Activated CD4-positive, alpha-beta T cell treated with anti-CD3 and anti-CD28 coated beads, Interleukin-2, amount 50 U/mL, for 1 hour (primary cell): ENCODE measurements at regions not wholly inside any gene's neighbourhood (a gene's known extent, or its start where the extent isn't known, plus 50 kb on each side); places are given as distances from the start of the nearest gene placed in this dataset.

ENCODE experiments used
- DNase-seq: peaks from one replicate; pipeline ENCODE4 v3.0.0-alpha.2; 2020

DNA sequence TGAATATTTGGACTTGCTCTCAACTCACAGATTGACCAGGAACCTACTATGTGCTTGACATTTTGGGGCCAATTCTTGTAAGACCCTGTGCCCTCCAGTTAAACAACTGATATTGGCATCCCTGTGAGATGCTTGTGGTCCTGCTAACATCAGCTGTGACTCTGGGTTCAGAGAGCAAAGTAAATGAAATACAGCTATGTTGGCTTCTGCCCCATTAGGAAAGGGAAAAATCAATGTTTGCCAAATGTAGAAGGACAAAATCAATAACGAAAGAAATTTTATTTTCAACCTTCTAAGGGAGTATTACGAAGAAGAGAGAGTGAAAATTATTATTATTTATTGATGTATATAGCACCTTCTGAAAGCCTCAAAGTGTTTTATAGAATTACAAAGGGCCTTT lies 266.9 kb upstream of the ARID1B start:
- no peak for DNase-seq

DNA sequence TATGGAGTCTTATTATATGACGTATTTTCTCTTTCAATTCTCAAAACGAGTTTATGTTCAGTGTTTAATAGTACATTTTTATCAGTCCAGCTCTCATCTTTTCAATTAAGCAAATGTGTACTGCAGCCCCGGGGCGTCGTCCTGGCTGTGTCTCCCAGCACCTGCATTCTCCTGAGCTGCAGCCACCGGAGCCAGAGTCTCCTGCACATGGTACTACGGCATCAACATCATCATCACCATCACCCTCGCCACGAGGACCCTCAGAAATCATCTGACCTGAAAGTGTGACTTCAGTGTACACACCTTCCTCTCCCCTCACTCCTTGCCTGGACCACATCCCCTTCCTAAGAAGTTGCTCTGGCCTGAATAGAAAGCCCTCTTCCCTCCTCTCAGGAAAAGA lies 267.7 kb upstream of the ARID1B start:
- no peak for DNase-seq

DNA sequence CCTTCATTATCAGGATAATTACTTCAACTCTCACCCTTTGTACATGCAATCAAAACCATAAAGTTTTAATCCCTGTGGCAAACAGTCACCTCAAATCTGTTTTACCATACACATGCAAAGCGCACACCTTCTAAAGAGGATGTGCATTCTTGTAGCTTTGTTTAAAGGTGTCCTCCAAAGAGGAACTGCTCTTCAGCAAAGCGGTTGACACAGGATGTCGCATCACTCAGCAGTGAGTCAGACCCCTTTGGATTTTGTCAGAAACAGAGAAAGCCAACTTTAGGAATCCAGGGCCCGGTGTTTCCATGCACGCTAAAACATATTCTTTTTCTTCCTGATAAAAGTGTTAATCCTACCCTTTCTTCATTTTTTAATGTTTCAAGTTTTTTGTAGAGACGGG lies 268.3 kb upstream of the ARID1B start:
- DNase-seq = no peak

DNA sequence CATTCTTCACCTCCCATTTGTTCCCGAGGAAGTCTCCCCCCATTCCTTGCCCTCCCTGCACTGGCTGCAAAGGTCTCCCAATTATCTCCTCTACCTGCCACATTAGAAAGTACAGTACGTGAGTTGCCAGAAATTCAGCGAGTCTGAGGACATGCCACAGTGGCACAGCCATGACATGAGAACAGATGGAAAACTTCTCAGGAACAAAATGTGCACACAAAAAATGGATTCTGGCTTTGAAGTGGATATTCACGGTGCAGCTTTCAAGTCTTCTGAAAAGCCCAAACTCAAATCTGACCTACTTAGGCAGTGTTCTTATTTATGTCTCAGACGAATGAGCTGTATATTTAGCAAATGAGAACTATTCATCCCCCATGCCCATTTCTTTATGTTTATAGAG lies 269.1 kb upstream of the ARID1B start:
- DNase-seq = no peak

DNA sequence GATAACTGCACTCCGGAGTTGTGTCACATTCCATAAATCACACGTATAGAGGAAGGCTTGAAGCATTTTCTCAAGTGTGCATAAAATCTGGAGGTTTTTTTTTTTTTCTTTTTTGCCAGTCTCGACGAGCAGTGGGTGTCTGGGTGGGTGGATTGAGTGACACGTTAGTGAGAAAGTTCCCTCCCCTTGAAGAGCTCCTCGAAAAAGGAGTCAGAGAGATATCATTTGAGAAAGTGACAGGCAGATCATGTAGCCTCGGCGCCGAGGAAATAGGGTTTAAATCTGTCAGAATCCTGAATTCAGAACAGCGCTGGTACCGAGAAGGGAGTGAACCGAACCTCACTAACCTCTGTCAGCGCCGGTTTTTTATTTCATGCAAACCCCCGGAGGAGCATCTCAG lies 269.5 kb upstream of the ARID1B start:
- DNase-seq = no peak

DNA sequence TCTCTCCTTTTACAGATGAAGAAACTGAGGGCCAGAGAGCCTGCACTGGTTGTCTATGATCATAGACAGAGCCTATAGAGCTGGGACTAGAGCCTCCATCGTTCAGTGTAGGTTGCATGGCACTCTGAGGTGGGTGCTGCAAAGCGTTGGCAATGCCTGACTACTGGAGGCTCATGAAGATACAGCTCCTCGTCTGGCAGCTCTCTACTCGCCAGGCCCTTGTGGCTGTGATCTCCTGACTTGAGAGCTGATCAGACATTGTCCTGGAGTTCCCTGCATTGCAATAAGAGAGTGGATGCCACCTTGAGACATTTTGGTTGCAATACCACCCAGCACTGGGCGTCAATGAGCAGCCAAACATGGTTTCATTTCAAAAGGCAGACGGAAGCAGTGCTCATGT lies 270.1 kb upstream of the ARID1B start:
- no peak for DNase-seq

DNA sequence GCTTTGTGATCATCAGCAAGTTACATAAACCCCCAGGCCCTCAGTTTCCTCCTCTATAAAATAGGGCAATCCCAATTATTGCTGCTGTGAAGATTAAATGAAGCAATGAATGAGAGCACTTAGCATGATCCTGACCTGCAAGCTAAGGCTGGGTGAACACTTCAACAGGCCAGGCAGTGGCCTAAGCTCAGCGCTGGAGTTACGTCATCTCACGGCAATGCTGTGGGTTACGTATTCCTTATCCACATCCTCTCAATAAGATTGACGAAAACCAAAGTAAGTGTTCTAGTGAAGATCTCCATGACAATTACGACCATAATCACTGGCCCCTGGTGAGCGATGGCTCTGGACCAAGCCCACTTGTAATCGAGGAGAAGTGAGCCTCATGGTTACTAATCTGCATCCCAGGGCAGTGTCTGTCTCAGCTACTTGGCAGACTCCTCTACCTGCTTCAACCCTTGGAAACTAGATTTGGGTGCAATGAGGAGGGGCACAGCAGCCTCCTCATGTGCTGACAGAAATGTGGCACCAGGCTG lies 274.1 kb upstream of the ARID1B start:
- DNase-seq = no peak

DNA sequence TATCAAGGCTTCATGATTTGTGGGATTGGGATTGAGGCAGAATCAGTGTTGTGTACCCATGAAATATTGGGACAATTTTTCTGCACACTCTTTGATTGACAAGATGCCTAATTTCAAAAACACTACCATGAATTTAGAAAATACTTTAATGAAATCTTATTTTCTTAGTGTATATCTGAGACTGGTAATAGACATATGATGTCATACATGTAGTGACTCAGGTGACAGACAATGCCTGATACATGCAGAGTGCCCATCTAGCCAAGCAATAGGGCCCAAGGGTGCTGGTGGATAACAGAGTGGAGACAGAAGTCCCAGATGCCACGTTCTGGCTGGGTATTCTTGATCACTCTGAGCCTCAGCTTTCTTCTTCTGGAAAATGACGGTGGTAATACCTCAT lies 279.6 kb upstream of the ARID1B start:
- DNase-seq = no peak

DNA sequence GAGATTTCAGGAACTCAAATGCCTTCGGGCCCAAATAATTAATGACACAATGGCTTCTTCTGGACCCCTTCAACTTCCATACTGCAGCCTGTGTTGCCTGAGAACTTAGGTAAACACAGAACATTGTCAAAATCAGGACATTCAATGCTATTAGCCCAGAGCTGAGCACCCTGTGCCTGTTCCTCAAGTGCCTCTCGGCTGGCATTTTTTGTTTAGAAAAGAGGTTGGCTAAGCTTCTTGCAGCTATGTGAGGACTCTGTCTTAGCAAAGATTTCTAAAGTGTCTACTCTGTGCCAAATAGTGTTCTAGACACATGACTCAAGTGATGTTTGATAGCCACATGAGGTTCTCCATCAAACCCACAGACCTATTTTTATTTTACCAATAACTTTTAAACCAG lies 289.3 kb upstream of the ARID1B start:
- no peak for DNase-seq

DNA sequence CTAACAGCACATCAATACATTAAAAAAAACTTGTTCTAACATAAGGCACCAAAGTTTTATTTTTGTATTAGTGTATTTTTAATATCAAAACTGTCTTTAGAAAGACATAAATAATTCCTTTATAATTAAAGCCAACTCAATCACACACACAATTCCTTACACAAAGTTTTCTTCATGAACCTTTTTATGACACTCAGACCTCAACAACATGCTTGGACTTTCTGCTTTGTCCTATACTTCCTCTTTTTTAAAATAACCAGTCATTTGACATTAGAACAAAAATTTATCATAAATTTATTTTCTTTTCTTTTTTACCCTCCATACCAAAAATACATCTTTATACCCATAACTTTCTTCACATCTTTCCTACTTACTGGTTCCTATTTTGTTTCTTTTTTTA lies 292.0 kb upstream of the ARID1B start:
- no peak for DNase-seq

DNA sequence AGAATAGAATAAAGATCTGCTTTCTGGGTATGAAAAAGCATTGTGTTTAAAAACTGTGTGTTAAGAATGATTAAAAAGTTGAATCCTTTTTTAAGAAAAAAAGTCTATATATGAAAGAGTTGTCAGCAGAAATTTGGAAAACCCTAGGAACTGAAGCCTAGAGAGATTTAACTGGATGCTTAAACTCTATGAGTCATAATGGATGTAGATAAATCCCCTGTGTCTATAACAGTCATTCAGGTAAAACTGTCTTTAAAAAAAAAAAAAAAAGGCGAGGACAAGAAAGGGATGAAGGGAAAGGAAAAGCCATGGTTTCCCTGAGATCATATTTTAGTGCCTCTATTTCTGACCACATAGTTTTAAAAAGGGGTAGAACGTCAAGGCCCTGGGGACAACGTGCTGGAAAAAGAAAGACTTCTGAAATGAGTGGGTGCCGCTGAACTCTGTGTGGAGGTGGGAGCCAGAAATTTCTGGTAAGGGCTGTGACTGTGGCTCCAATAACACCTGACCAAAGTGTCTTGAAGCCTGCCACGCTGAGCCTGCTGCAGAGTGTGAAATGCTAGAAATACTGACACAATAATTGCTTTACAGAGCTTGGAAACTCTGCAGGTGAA lies 302.6 kb upstream of the ARID1B start:
- no peak for DNase-seq

DNA sequence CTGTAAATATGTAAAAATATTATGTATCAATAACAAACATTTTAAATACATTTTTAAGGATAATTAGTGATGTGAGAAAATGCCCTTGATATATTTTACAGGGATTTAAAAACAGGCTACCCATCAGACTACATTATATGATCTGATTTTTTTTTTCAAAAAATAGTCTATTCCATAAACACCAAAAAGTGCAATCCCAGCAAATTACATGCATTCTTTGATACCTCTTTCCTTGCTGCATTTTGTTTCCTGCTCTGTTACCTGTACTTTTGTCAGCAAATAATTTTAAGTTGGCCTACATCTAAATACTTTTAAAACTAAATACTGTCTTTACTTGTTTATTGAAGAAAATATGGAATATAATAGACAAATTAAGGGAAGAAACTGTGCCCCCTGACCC lies 306.2 kb upstream of the ARID1B start:
- no peak for DNase-seq

DNA sequence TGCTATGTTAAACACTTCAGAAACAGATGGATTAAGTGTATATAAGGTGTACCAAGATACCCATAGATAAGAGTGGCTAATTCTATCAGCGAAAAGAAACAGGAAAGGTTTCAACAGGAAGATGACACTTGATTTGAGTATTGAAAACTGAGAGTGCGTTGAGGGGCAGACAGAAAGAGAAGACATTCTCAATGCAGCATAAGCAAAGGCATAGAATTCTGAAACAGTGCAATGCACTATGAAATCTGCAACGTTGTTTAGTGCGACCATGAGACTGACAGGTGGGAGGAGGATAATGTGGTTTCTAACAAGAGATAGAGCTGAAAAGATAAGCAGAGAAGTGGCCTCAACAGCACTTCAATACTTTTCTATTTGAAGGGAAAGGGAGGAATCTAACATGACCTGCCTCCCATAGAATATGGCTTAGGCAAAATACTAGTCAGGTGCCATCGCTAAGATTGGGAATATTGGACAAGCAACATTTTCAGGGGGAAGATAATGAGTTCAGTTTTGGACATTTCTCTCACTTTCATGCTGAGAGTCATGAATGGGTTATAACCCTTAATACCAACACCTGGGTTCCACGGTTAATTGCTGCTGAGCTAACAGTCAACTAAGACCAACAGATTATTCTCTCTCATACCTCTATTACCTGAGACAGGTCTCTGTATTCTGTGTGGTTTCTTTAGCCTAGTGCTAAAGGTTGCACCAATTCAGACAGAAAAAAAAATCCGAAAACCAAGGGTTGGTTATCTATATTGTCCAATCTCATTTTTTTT lies 312.9 kb upstream of the ARID1B start:
- no peak for DNase-seq

DNA sequence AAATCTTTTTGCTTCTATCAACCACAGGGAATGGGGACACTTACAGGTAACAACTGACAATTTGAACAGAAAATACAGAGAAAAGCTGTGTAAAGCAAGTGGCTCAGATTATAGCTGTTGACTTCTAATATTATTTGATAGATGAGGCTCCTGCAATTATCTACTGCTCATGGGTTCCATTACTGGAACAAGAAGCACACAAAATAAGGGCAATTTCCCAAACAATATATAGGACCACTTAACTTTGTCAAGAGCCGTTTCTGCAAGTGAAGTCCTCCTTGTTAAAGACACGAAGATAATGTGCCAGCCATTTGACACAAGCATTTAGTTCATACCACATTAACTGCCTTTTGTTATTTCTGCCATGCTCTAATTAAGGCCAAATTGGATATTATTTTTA lies 315.5 kb upstream of the ARID1B start:
- no peak for DNase-seq

DNA sequence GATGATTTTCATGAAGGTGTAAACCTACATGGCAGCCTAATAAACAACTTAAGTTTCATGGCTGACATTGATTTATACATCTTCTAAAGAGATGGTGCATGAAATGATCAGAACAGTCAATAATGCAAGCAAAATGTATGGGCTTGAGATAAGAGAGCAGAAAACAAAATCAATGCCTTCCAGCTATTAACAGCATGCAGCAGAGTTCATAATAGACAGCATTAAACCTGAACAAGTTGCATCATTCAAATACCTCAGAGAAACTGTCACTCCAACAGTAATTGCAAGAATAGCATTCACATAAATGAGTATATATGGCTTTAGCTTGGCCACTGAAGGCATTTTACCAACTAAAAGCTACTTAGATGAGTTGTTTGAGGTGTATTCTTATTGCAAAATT lies 319.6 kb upstream of the ARID1B start:
- no peak for DNase-seq

DNA sequence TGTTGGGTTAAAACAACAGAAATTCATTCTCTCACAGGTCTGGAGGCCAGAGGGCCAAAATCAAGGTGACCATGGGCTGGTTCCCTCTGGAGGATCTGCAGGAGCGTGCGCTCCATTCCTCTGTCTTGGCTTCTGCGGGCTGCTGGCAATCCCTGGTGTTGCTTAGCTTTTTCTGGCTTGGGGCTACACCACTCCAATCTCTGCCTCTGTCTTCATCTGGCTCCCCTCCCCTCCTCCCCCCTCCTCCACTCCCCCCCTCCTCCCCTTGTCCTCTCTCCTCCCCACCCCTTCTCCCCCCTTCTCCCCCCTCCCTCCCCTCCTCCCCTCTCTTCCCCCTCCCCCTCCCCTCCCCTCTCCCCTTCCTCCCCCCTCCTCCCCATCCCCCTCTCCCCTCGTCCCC lies 321.3 kb upstream of the ARID1B start:
- DNase-seq = no peak

DNA sequence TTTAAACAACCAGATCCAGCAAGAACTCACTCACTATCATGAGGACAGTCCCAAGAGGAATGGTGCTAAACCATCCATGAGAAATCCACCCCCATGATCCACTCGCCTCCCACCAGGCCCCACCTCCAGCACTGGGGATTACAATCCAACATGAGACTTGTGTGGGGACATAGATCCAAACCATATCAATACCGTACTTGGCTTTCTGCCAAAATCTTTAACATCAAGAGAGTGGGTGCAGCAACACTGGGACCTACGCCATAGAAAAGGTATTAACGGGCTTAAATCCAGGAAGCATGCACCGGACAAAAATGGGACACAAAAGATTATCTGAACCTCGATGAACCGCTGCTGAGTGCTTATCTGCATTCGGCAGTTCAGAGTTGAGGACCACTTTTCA lies 322.3 kb upstream of the ARID1B start:
- DNase-seq = no peak

DNA sequence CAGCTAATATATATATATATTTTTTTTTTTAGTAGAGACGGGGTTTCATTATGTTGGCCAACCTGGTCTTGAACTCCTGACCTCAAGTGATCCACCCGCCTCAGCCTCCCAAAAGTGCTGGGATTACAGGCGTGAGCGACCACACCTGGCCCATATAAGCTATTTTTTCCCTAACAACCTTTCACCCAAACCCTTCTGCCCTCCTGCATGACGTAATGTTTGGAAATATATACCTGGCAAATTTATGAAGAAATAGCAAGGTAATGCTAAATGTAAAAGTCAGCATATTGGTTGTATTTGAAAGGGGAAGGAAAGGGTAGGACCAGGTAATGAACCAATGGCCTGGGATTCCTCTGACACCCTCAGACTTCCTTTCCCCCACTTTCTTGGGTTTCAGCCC lies 325.5 kb upstream of the ARID1B start:
- no peak for DNase-seq

DNA sequence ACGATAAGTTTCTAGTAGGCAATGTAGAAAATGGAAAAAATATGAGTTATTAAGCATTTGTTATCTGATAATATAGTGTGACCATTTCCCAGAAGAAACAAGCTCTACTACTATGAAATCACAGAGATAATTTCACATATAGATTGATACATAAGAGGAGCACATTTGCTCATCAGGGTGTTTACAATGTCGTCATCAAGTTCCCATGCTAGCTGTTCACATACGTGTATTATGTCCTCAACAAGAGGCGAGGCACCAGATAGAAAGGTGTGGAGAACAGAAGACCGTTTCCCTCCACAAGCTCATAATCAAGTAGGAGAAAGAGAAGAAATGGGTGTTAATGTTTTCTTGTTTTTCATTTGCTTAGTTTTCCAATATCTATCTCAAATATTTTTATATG lies 326.1 kb upstream of the ARID1B start:
- DNase-seq = no peak

DNA sequence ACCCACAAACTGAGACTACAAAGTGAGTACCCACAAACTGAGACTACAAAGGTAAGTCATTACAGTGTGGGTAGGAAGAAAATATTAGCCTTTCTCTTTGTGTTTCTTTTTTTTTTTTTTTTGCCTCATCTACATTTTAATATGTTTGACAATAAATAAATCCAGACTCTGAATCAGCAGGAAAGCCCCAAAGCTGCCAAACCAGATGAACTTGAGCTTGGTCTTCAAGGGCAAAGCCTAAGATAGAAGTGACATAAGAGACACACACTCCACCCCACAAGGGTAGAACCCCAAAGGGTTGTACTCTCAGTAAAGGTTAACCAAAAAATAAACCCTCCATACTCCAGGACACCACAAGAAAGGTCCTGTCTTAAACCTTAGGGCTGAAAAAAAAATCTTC lies 326.8 kb upstream of the ARID1B start:
- no peak for DNase-seq

DNA sequence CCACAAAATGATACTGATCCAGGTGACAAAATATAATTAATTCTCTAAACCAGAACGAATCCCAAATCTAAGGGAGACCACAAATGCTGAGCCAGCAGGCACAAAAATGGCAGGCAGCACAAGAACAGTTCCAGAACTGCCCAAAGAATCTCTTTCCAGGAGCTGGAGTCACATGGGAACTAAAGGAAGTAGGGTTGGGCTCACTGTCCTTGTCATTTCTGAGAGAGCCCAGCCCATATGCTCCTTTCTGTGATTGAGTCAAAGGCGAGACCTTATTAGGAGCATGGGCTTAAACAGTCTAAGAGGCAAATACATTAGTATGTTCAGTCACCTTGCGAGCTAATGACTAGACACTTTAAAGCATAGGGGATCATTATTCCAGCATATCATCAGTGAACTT lies 327.6 kb upstream of the ARID1B start:
- DNase-seq = no peak

DNA sequence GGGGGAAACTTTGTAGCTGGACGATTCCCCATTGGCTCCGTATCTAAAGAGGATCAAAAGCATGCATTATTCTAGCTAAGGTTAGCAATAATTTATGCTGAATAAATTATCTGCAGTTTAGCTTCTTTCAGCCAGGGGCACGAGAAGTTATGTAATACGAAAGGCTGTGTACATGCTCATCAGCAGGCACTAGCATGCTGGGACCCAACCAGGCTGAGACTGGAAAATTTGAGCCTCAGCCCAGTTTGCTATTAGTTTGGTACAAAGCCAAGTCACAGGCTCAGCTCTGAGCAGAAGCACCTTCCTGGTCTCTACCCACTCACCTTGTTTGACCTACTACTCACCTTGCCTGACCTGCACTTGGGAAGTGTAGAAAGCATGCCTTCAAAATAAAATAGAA lies 328.1 kb upstream of the ARID1B start:
- DNase-seq = no peak

DNA sequence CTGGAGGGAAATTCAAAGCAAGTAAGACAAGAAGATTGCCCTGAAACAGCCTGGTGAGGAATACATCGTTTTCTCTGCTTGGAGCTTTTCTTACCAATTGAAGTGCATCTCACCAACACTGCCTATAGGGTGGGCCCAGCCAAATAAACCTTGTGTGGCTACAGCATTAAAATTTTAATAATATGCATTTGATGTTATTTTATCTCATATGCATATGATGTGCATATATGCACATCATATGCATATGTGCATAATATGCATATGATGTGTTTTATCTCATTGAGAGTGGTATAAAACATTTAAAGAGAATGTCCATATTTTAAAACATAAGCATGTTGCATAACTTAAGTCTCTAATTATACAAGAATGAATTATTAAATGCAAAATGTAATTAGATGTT lies 328.6 kb upstream of the ARID1B start:
- no peak for DNase-seq

DNA sequence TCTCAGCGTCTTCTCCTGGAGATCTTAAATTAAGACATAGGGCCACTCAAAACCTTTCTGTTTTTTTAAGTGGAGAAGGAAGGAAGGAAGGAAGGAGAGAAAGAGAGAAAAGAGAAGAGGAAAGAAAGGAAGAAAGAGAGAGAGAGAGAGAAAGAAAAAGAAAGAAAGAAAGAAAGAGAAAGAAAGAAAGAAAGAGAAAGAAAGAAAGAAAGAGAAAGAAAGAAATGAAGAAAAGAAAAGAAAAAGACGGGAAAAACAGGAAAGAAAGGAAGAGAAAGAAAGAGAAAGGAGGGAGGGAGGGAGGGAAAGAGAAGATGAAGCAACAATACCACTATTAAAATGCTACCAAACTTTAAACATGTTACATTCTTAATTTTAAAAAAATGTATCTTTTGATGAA lies 336.5 kb upstream of the ARID1B start:
- DNase-seq = no peak

DNA sequence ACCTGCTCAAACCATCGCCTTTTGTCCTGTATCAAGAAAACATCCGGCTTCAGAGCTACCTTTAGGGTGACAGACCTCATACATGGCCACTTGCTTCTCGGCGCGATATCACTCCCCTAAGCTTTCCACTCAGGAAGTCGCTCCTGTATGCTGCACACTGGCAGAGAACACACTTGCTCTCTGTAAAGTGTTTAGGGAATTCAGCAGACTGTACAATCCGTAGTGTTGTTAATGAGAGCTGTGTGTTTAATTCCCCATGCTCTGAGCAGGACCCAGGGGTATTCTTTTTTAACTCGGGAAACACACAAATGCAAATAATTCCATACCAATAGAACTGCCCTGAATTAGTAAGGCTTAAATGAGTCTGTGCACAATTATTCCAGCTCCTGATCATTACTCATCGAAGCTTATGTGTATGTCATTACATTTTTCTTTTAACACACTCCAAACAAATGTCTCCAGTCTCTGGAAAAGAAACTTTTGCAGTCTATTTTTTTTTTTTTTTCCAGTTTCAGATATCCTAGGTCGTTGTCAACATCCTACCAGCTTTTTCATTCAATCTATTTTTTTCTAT lies 338.7 kb upstream of the ARID1B start:
- DNase-seq = no peak
